SU-DHL-6 (cell line): ENCODE measurements at regions not wholly inside any gene's neighbourhood (a gene's known extent, or its start where the extent isn't known, plus 50 kb on each side); places are given as distances from the start of the nearest gene placed in this dataset.

Experiments used
- H2AFZ ChIP-seq: fragments of 200-600 bp; sonication (generic); 2 replicates; pipeline ENCODE4 v1.6.1; 2014; ENCODE audit warnings: low read depth, mild to moderate bottlenecking, moderate library complexity, mixed read lengths, antibody characterized with exemption, low read length; ENCODE audit not compliant: severe bottlenecking
- H3F3A ChIP-seq: fragments of 200-600 bp; shearing (Covaris generic); 2 replicates; pipeline ENCODE4 v1.6.0; 2016; ENCODE audit warnings: antibody characterized with exemption, mild to moderate bottlenecking; ENCODE audit not compliant: insufficient read depth
- H3K27ac ChIP-seq: fragments of 200-600 bp; sonication (generic); 2 replicates; pipeline ENCODE4 v1.5.1; 2016; ENCODE audit warnings: low read depth, mild to moderate bottlenecking, low read length, moderate library complexity, mixed read lengths
- H3K27me3 ChIP-seq: fragments of 200-600 bp; sonication (generic), shearing (Covaris generic); 2 replicates; pipeline ENCODE4 v1.6.0; 2014; ENCODE audit warnings: mild to moderate bottlenecking, low read length
- H3K36me3 ChIP-seq: fragments of 200-600 bp; sonication (generic); 2 replicates; pipeline ENCODE4 v1.6.1; 2014; ENCODE audit warnings: mild to moderate bottlenecking, low read length, mixed read lengths
- H3K4me2 ChIP-seq: fragments of 300-600, 200-600 bp; shearing (Covaris generic), sonication (generic); 2 replicates; pipeline ENCODE4 v1.6.0; 2014; ENCODE audit warnings: low read length, low read depth, mild to moderate bottlenecking; ENCODE audit not compliant: poor library complexity, severe bottlenecking
- H3K4me3 ChIP-seq: fragments of 200-600 bp; sonication (generic); 2 replicates; pipeline ENCODE4 v1.5.1; 2014; ENCODE audit warnings: antibody characterized with exemption, low read length, mild to moderate bottlenecking, mixed read lengths; ENCODE audit not compliant: insufficient read depth, poor library complexity, severe bottlenecking
- H3K79me2 ChIP-seq: fragments of 200-600 bp; sonication (generic); 2 replicates; pipeline ENCODE4 v1.6.1; 2014; ENCODE audit warnings: mild to moderate bottlenecking, low read length, moderate library complexity; ENCODE audit not compliant: insufficient read depth
- H3K9ac ChIP-seq: fragments of 200-600 bp; sonication (generic); 2 replicates; pipeline ENCODE4 v1.7.0; 2014; ENCODE audit warnings: mild to moderate bottlenecking, low read length
- H3K9me2 ChIP-seq: fragments of 200-600 bp; sonication (generic); replicated peaks from 2 replicates; pipeline ENCODE4 v1.6.1; 2014; ENCODE audit warnings: low read length; ENCODE audit not compliant: insufficient read depth
- H3K9me3 ChIP-seq: fragments of 200-600 bp; sonication (generic); 2 replicates; pipeline ENCODE4 v1.6.1; 2014; ENCODE audit warnings: low read length, mixed read lengths; ENCODE audit not compliant: insufficient read depth
- H4K20me1 ChIP-seq: fragments of 200-600 bp; sonication (generic); 2 replicates; pipeline ENCODE4 v1.6.1; 2014; ENCODE audit warnings: low read depth, mild to moderate bottlenecking, antibody characterized with exemption, low read length, moderate library complexity, mixed read lengths
- CTCF ChIP-seq: fragments of 200-600 bp; sonication (generic); IDR thresholded peaks from one replicate; pipeline ENCODE4 v1.5.1; 2017; ENCODE audit warnings: antibody characterized with exemption, mild to moderate bottlenecking, low read length, moderate library complexity; ENCODE audit not compliant: insufficient read depth, poor library complexity, severe bottlenecking
- EZH2phosphoT487 ChIP-seq: fragments of 200-600 bp; sonication (generic), shearing (Covaris generic); conservative IDR thresholded peaks from 2 replicates; pipeline ENCODE4 v1.6.1; 2018; ENCODE audit warnings: mild to moderate bottlenecking, antibody characterized with exemption, low read length, moderate library complexity, mixed read lengths

DNA sequence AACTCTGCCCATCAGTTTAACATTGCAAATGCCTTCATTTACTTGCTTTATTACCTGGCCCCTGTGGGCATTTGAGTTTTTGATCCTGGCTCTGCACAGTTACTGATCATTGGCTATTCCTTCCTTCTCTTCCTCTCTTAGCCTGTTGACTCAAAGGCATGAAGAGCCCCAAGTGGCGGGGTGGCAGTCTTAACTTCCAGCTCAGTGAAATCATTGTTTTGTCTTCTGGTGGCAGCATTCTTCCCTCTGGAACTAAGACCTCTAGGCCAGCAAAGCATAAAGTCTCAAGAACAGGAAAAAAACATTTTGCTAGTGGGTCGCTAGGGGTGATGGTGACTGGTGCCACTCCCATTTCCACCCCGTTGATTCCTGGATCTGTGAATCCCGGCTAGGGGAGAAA, 52.3 kb upstream of the MRTFB start:
- Histone ChIP-seq H3K4me2 (no peak overlapping the region), H4K20me1 (no peaks in the 10 kb centered on the region), H3K9me3 (no peaks in the 10 kb centered on the region), H3K79me2 (no peaks in the 10 kb centered on the region), H3K27me3 (no peaks in the 10 kb centered on the region), H3K4me3 (no peak overlapping the region), H3K27ac (no peak overlapping the region), H3K9ac (no peak overlapping the region), H3F3A (no peaks in the 10 kb centered on the region), H3K9me2 (no peaks in the 10 kb centered on the region), H2AFZ (no peak overlapping the region), H3K36me3 (no peaks in the 10 kb centered on the region)
- TF ChIP-seq EZH2phosphoT487 (no peak), CTCF (no peak)

- no peaks in the 10 kb centered on the region for H3K9me2 ChIP-seq
- H3K4me3 ChIP-seq: no peak overlapping the region
- no peak overlapping the region for H3K4me2 ChIP-seq
- no peaks in the 10 kb centered on the region for H3K9me3 ChIP-seq
- no peaks in the 10 kb centered on the region for H4K20me1 ChIP-seq
- H3F3A ChIP-seq: no peaks in the 10 kb centered on the region
- no peaks in the 10 kb centered on the region for H3K27me3 ChIP-seq
- no peak overlapping the region for H3K9ac ChIP-seq
- H3K27ac ChIP-seq: no peak overlapping the region
- H2AFZ ChIP-seq: no peak overlapping the region
- no peaks in the 10 kb centered on the region for H3K79me2 ChIP-seq
- H3K36me3 ChIP-seq: no peaks in the 10 kb centered on the region
- TF ChIP-seq EZH2phosphoT487: no peak
- TF ChIP-seq CTCF: no peak
Measured at GRCh38 chr16:14020141-14020540, 51.0 kb upstream of the MRTFB start.
